K562 (cell line): ENCODE measurements at regions not wholly inside any gene's neighbourhood (a gene's known extent, or its start where the extent isn't known, plus 50 kb on each side); places are given as distances from the start of the nearest gene placed in this dataset.

Source experiments
- FOSL1 ChIP-seq: fragments of 200-800 bp; sonication (Bioruptor generic); conservative IDR thresholded peaks from 2 replicates; pipeline ENCODE4 v1.6.1; 2016; ENCODE audit warnings: missing genetic modification characterization, missing compliant biosample characterization
- FOXO4 ChIP-seq: fragments of 450-650 bp; formaldehyde crosslinking; IDR thresholded peaks from 2 replicates; pipeline ENCODE4 v1.4.0; 2020; ENCODE audit warnings: mild to moderate bottlenecking, moderate library complexity
- IRF2 ChIP-seq: sonication (generic); formaldehyde crosslinking; IDR thresholded peaks from 2 replicates; pipeline ENCODE4 v1.8.1; 2022; ENCODE audit warnings: mild to moderate bottlenecking, missing genetic modification reagents
- JUNB ChIP-seq: fragments of 450-650 bp; formaldehyde crosslinking; conservative IDR thresholded peaks from 2 replicates; pipeline ENCODE4 v1.4.0; 2020; ENCODE audit warnings: mild to moderate bottlenecking
- PCBP1 ChIP-seq: fragments of 200-400 bp; formaldehyde crosslinking; IDR thresholded peaks from 2 replicates; pipeline ENCODE4 v1.6.1; 2018; ENCODE audit warnings: mild to moderate bottlenecking, low read depth, low read length; ENCODE audit not compliant: poor library complexity, severe bottlenecking
- REST ChIP-seq, 2 experiments: fragments of 450-650 bp; formaldehyde crosslinking in 1 of 2; IDR thresholded peaks; 2 replicates each; pipeline versions ENCODE4 v1.4.0 to v1.6.1; 2014 to 2020; ENCODE audit warnings: mild to moderate bottlenecking in 2 of 2, borderline replicate concordance in 1 of 2, low read depth in 1 of 2
- ZNF318 ChIP-seq, 2 experiments: fragments of 450-650 bp; IDR thresholded peaks; 2 replicates each; pipeline ENCODE4 v1.6.1; 2016; ENCODE audit warnings: mild to moderate bottlenecking in 2 of 2, borderline replicate concordance in 1 of 2, low read depth in 1 of 2, moderate library complexity in 1 of 2
- ZNF347 ChIP-seq: fragments of 450-650 bp; formaldehyde crosslinking; IDR thresholded peaks from 2 replicates; pipeline ENCODE4 v1.4.0; 2020; ENCODE audit warnings: low read depth, mild to moderate bottlenecking, moderate library complexity
- ZNF766 ChIP-seq: fragments of 200-800 bp; sonication (Bioruptor generic); conservative IDR thresholded peaks from 2 replicates; pipeline ENCODE4 v1.6.1; 2016; ENCODE audit warnings: missing genetic modification characterization, missing compliant biosample characterization
- ZNF77 ChIP-seq: fragments of 250-450 bp; sonication (Bioruptor Pico); IDR thresholded peaks from 2 replicates; pipeline ENCODE4 v1.5.0; 2020

GRCh38 chr3:181264486-181264885 is 274.9 kb upstream of the DNAJC19 start (continued):
- TF ChIP-seq ZNF766: no peak
- TF ChIP-seq REST (IDR thresholded peaks at IDR 0.05; ENCODE audit: borderline replicate concordance): no peak
- no peak for TF ChIP-seq REST (CRISPR knock-in tag; IDR thresholded peaks at IDR 0.05; ENCODE audit: low read depth)
- TF ChIP-seq FOSL1: no peak
- TF ChIP-seq ZNF318 (IDR thresholded peaks at IDR 0.05; ENCODE audit: borderline replicate concordance in 1 of 2, low read depth in 1 of 2): no peak
- TF ChIP-seq IRF2: no peak
- no peak for TF ChIP-seq ZNF347 (CRISPR knock-in tag)
- TF ChIP-seq JUNB: no peak
- no peak for TF ChIP-seq PCBP1
- no peak for TF ChIP-seq ZNF77 (CRISPR knock-in tag)
- TF ChIP-seq FOXO4 (CRISPR knock-in tag): no peak
